Esophagus squamous epithelium (tissue), 4 donors: ENCODE measurements at regions not wholly inside any gene's neighbourhood (a gene's known extent, or its start where the extent isn't known, plus 50 kb on each side); places are given as distances from the start of the nearest gene placed in this dataset.

ENCODE experiments used
- POLR2A ChIP-seq, 4 donors: fragments of 450-650 bp; IDR thresholded peaks; one replicate each; pipeline ENCODE4 v1.6.1; 2017; ENCODE audit warnings: antibody characterized with exemption in 4 of 4, mild to moderate bottlenecking in 4 of 4, moderate library complexity in 3 of 4
- TF ChIP-seq, protein P1 (sequence below), 6 experiments: fragments of 450-650 bp in 4 of 6; fragments of 200-600 bp in 2 of 6; sonication (generic) in 2 of 6; IDR thresholded peaks; one replicate each; pipeline ENCODE4 v1.5.1; 2016 to 2019; ENCODE audit warnings: antibody characterized with exemption in 6 of 6, mild to moderate bottlenecking in 4 of 6, moderate library complexity in 4 of 6

DNA sequence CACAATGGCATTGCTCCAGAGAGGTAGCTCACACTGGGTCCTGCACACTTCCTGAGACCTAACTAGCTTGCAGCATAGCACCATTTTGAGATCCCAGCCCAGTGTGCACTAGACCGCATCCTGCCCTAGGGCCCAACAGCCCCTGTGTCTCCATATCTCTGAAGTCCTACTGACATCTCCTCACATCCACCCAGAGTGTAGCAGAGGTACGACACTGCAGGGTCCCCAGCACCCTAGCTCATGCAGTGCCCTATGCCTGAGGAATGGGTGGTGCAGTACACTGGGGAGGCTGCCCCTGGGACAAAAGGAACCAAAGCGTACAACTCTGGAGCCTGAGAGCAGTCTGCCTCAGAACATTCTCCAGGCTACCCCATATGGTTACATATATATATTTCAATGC is 111.4 kb upstream of the DEPDC1 start:
- TF ChIP-seq, protein P1, sequence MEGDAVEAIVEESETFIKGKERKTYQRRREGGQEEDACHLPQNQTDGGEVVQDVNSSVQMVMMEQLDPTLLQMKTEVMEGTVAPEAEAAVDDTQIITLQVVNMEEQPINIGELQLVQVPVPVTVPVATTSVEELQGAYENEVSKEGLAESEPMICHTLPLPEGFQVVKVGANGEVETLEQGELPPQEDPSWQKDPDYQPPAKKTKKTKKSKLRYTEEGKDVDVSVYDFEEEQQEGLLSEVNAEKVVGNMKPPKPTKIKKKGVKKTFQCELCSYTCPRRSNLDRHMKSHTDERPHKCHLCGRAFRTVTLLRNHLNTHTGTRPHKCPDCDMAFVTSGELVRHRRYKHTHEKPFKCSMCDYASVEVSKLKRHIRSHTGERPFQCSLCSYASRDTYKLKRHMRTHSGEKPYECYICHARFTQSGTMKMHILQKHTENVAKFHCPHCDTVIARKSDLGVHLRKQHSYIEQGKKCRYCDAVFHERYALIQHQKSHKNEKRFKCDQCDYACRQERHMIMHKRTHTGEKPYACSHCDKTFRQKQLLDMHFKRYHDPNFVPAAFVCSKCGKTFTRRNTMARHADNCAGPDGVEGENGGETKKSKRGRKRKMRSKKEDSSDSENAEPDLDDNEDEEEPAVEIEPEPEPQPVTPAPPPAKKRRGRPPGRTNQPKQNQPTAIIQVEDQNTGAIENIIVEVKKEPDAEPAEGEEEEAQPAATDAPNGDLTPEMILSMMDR (IDR thresholded peaks at IDR 0.05): no peak
- no peak for TF ChIP-seq POLR2A (IDR thresholded peaks at IDR 0.05)
